ENCODE measurements at regions not wholly inside any gene's neighbourhood (a gene's known extent, or its start where the extent isn't known, plus 50 kb on each side); places are given as distances from the start of the nearest gene placed in this dataset.
"Not testable (repeated sequence)": the region's sequence is repeated elsewhere in the genome, so short reads cannot be mapped to it uniquely, and the experiment has no call there.

DNA sequence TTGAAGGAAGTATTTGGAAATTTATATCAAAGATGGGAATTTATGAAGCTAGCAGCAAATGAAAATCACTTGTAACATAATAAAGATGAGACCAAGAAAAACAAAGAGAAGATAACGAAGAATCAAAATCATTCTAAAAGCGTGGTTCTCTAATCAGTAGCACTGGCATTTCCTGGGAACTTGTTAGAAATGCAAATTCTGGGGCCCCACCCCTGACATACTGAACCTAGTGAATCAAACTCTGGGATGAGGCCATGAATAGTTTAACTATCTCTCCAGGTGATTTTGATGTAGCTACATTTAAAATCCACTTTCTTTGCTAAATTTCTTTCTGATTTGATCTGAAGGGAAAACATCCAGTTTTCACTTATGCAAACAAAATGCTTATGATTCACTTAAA, 1075.6 kb downstream of the HACE1 start:
- DNase-seq (ENCODE audit: low read depth): no peak

DNA sequence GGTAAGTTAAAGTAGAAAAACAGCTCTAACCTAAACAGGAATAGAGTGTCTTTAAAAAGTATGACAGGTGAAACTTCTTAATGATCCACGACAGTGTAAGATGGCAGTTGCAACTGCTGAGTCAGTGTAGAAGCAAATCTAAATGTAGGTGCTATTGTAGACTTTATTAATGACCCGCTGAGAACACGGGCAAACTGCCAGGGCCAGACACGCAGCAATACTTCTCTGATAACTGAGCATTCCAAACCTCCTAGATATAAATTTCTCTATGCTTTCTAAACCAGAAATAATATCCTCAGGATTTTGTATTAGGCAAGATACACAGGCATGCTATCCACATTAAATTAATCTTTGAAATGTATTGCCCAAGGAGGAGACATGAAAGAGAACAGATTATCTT, 1076.4 kb downstream of the HACE1 start:
- no peak for DNase-seq (ENCODE audit: low read depth)
- H3K4me3 ChIP-seq (ENCODE audit: low read depth, low read length): no peak overlapping the region

More for the DNA sequence above, 1075.6 kb downstream of the HACE1 start:
- no peak overlapping the region for H3K4me3 ChIP-seq (ENCODE audit: low read depth, low read length)

DNA sequence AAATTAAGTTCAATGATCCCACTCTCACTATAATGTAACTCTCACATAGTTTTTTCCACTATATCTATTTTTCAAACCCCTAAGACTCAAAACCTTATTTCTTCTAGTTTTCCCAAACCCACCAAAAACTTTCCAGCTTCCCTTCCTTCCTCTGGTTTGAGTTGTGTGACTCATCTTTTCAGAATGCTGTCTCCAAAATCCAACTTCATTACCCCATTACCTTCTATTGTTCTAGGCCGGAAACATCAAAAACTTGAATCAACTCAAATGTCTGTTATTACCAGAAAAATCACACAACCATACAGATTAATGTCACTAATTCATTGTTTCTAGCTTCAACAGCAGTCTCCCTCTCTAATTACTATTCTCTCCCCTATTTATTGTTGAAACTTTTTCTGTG, 1090.3 kb downstream of the HACE1 start:
- no peak for DNase-seq (ENCODE audit: low read depth)
- no peak overlapping the region for H3K4me3 ChIP-seq (ENCODE audit: low read depth, low read length)

DNA sequence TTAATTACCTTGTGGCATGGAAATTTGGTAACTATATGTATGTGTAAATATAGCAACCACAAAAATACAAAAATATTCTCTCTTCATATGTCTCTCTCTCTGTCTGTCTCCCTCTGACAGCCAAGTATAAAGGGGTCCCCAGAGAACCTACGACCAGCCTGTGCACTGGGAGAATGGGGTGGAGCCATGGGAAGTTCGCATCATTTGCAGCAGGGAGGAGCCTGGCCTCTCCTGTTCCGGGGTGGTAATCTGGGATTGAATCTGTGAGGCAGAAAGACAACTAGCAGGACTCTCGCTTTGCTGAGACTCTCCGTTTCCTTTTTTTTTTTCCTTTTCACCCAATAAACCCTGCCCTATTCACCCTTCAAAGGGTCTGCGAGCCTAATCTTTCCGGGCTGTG, 1109.1 kb downstream of the HACE1 start:
- DNase-seq (ENCODE audit: low read depth): no peak
- no peak overlapping the region for H3K4me3 ChIP-seq (ENCODE audit: low read depth, low read length)

DNA sequence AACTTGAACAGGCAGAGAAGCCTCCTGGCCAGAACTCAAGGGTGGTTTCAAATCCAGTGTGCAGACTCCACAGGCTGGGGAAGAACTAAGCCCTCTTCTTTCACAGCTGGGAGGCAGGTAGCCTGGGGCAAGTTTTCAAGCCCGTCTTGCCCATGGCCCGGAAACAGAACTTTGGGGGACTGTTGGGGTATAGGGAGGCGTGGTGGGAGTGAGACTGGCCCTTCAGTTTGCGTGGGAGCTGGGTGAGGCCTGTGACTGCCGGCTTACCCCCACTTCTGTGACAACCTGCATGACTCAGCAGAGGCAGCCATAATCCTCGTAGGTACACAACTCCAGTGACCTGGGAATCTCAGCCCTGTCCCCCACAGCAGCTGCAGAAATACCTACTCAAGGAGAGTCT, 1125.7 kb downstream of the HACE1 start:
- H3K4me3 ChIP-seq (ENCODE audit: low read depth, low read length): no peak overlapping the region
- no peak for DNase-seq (ENCODE audit: low read depth)

DNA sequence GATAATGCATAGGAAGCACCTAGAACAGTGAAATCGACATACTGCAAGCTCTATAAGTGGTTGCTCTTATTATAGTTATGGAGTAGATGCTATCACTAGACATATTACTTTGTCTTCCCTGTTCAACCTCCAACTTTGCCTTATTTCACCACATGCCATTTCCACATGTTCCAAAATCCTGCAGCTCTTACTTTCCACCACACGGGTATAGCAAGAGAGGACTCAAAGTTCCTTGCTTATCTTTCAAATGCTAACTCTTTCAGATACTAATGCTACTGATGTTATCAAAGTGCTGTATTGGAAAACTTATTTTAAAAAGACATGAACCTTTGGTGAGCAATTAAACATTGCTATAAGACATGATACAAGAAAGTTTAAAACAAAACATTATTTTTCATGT, 1130.1 kb downstream of the HACE1 start:
- no peak overlapping the region for H3K4me3 ChIP-seq (ENCODE audit: low read depth, low read length)

DNA sequence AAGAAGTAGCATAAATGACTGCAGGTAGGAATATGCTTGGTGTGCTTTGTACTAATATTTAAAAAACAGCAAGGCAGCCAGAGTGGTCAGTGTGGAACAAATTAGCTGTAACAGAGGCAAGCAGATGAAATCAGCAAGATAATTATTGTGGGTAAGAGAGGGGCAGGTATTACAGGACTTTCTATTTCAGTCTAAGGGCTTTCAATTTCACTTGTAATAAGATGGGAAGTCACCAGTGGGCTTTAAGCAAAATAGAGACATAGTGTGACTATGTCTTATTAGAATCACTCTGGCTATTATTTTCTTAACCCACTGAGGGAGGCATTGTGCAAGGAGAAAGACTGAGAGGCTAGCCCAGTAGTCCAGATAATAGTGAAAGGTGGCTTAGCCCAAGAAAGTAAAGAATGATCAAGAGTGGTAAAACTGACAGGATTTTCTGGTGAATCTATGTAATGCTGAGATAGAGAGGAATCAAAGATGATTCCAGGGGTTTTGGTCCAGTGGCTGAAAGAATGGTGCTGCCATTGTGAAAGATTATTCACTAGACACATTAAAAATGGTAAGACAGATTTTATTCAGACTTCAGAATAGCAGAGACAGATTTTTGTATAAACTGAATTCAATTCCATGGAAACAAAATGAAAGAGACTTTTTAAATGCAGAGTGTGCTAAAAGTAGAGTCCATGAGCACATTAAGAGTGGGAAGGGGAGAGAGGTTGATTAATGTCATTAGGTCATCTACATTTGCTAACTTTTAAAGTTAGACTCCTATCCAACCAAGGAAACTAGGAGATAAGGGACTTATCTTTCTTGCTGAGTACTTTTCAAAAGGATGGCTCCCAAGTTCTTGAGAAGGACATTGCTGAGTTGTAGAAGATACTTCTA, 1136.0 kb downstream of the HACE1 start:
- no peak overlapping the region for H3K4me3 ChIP-seq (ENCODE audit: low read depth, low read length)
- no peak for DNase-seq (ENCODE audit: low read depth)

More for the DNA sequence above, 1130.1 kb downstream of the HACE1 start:
- DNase-seq (ENCODE audit: low read depth): no peak

DNA sequence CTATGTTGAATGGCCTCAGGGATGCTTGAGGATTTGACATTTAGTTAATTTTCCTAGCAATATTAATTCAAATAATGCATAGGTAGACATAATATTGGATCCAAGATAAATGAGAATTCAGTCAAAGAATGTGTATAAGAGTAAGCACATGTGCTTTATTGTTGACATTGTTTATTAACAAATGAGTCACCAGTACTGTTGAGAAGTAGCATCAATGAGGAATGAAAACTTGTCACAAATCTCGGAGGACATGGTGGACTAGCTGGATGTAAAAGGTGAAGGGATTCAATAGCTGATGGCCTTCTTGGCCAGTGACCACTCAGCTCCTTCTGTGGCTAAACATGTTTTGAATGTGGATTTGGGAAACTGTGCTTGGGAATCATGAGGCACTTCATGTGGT, 1137.0 kb downstream of the HACE1 start:
- DNase-seq (ENCODE audit: low read depth): no peak
- no peak overlapping the region for H3K4me3 ChIP-seq (ENCODE audit: low read depth, low read length)

DNA sequence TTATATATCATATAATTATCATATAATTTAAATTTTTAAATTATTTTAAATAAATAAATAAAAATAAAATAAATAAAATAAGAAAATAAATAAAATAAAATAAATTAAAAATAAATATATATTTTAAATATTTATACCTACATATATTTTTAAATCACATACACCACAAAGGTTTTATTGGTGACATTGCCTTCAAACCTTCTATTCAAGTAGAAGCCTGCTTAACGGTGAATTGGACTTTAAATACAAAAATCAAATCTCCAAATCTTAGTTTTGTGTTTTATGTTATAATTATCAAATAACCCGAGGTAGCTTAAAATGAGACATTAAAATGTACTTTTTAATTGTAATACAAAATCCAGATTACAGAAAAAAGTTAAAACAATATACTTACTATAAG, 1137.8 kb downstream of the HACE1 start:
- DNase-seq (ENCODE audit: low read depth): no peak
- H3K4me3 ChIP-seq (ENCODE audit: low read depth, low read length): no peak overlapping the region

DNA sequence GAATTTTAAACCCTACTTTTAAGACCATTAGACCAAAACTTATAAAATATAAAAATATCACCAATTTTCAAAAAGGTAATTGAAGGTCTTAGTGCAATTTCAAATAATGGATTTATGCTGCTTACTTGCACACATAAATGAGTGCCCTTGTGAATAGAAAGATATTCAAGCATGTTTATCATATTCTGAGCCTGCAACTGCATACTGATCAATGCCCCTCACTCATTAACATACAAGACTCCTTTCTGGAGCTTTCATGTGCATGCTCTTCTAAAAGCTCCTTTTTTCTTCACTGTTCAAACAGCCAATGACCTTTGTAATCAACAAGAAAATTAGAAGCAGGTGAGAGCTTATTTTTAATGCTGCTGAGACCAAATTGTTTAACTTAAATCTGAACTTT, 1139.3 kb downstream of the HACE1 start:
- no peak overlapping the region for H3K4me3 ChIP-seq (ENCODE audit: low read depth, low read length)
- DNase-seq (ENCODE audit: low read depth): no peak

DNA sequence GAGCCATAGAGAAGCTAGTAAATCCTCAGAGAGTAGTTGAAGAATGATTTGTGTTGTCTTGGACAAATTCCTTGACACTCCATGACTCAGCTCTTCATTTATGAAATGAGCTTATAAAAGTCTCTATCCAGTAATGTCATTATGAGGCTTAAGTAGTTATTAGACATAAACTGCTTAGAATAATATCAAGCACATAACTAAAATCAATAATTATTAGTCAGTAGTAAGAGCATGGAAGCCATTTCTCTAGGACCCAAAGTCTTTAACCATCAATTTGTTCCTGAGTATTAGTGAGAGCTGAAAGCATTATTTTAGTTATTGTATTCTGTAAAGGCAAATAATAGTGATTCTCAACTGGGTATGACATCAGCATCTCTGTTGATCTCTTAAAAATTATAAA, 1140.2 kb downstream of the HACE1 start:
- no peak overlapping the region for H3K4me3 ChIP-seq (ENCODE audit: low read depth, low read length)
- no peak for DNase-seq (ENCODE audit: low read depth)

DNA sequence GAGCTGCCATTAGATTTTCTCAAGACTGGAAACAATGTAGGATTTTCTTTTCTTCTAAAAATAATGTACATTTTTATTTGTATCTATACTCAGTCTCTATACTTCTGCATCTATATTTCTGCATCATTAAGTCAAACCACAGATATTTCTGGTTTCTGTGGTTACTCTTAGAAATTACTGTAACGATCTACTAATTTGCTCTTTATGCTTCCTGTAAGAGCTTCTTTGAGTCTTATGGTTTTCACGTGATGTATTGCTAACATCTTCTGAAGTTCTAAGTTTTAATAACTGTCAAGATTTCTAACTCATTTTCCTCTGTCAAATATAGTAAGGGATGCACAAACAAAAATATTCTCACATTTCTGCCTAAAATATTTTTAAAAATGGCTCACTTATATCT, 1144.5 kb downstream of the HACE1 start:
- no peak for DNase-seq (ENCODE audit: low read depth)
- no peak overlapping the region for H3K4me3 ChIP-seq (ENCODE audit: low read depth, low read length)

DNA sequence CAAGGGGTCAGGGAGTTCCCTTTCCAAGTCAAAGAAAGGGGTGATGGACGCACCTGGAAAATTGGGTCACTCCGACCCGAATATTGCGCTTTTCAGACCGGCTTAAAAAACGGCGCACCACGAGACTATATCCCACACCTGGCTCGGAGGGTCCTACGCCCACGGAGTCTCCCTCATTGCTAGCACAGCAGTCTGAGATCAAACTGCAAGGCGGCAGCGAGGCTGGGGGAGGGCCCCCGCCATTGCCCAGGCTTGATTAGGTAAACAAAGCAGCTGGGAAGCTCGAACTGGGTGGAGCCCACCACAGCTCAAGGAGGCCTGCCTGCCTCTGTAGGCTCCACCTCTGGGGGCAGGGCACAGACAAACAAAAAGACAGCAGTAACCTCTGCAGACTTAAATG, 1150.5 kb downstream of the HACE1 start:
- not testable (repeated sequence) for DNase-seq (ENCODE audit: low read depth); H3K4me3 ChIP-seq (ENCODE audit: low read depth, low read length)

DNA sequence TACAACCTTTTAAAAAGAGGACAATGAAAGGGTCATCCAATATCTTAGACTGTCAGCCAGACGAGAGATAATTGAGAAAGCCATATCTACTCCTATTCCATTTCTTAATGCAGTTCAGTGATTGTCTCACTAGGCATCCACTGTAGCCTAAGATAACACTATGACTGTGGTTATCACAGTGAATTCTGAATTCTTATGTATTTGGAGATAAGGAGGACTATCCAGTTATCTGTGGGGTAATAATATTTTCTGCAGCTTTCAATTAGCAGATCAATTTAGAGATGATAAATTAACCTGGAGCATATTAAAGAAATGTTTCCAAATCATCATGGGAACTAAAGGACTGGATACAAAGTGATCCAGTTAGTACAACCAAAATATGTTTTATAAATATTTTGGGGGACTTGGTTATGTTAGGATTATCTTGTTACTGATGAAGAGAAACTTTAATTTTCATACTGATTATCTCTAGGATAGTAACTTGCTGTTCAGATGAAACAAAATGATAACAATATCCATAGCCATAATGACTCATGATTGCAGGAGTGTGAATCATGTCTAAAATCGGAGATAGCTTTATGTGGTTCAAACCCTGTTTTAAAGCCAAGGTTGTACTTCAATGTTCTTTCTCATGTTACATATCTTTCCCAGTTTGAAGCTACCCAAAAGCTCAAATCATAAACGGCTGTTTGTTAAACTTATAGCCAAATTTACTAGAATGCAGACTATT, 1152.0 kb downstream of the HACE1 start:
- DNase-seq (ENCODE audit: low read depth): no peak
- no peak overlapping the region for H3K4me3 ChIP-seq (ENCODE audit: low read depth, low read length)

DNA sequence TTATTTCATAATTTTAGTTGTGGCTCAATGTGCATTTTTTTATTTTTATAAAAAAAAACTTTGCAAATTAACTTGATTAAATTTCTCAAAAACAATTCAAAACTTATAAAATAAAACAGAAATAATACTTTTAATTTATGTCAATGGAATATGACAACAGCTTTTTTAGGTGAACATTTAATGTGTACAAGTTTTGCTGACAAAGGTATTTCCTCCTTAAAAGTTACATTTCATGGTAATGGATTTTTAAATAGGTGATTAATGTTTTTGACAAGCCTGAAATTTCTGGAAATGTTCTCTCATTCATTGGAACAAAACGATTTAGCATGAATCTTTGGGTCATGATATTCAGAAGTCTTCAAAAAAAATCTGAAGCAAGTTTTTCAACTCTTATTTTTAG, 1160.0 kb downstream of the HACE1 start:
- DNase-seq (ENCODE audit: low read depth): no peak
- no peak overlapping the region for H3K4me3 ChIP-seq (ENCODE audit: low read depth, low read length)

DNA sequence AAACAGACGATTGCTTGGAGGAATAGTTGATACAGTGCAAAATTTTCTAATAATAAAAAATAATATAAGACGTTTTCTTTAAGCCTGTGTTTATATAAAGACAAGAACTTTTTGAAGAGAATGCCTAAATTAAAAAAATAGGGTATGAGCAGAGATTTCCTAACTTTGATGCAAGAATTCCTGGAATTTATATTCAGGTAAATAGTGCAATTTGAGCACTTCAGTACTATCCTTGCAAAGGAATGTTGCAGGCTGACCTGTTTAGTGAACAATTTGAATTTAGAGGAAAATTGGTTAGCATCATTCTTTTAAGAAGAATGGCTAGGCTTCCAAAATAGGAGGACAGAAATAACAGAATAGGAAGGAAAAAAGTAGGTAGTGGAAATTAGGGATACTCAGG, 1172.3 kb downstream of the HACE1 start:
- H3K4me3 ChIP-seq (ENCODE audit: low read depth, low read length): no peak overlapping the region
- DNase-seq (ENCODE audit: low read depth): no peak

DNA sequence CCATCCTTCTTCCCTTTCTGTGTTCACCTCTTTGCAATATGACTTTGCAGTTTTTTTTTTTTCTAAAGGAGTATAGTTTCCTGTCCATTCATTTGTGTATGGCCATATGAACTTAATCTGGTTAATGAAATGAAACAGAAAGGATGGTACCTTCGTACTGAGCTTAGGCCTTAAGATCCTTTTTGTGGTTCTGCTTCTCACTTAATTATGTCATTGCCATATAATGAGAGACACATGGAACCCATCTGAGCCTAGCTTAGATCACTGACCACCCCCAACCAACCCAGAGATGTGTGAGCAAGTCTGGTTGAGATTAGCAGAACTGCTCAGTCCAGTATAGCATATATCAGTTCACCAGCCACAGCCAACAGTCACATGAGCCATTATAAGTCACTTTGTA, 1179.6 kb downstream of the HACE1 start:
- H3K4me3 ChIP-seq (ENCODE audit: low read depth, low read length): no peak overlapping the region
- no peak for DNase-seq (ENCODE audit: low read depth)

DNA sequence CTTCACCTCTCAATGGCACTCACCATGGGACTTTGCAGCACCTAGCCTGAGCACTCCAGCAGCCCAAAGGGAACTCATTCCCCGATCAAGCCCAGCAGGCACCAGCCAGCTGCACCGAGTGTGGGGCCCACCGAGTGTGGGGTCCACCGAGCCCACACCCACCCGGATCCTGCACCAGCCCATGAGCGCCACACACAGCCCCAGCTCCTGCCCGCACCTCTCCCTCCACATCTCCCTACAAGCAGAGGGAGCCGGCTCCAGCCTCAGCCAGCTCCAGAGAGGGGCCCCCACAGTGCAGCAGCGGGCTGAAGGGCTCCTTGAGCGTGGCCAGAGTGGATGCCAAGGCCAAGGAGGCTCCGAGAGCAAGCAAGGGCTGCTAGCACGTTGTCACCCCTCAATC, 1182.4 kb downstream of the HACE1 start:
- H3K4me3 ChIP-seq (ENCODE audit: low read depth, low read length): no peak overlapping the region
- no peak for DNase-seq (ENCODE audit: low read depth)

DNA sequence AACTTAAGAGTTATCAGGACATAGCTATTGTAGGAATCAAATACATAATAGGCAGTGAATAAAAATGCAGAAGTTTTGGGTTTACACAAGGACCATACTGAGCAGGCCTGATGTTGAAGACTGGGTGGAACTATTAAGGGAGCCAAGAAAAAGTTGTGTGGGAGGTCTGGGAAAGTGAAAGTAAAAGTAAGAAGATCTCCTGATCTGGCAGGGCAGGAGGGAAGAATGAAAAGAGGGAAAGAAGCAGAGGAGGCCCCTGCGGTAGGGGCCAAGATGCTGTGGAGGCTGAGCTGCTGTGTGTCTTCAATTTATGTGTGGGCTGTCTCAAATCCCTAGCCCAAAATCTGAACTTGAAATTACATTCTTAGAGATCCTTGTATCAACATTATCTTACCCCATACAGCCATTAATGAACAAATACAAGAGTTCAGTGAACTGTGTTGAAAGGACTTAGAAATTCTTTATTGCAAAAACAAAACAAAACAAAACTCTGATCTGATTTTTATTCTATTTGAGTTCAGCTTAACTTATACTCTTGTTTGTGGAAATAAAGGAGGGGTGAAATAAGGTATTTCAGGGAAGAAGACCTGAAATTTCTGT, 1183.8 kb downstream of the HACE1 start:
- no peak overlapping the region for H3K4me3 ChIP-seq (ENCODE audit: low read depth, low read length)
- DNase-seq (ENCODE audit: low read depth): no peak

DNA sequence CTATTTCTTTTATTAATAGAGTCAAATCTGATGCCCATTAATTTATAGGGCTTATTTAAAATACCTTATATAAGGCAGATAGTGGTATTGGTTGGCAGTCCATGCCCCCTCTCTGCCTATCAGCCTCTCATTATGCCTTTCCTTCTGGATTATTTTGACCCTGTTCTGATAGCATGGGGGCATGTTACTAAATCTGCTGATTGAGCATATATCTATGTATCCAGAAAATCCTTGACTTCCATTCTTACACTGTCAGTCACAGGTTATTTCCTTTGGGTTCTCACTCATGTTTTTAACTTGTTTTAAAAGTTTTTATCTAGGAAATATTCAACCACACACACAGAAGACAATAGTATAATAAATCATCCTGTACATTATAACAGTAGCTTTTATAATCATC, 1184.9 kb downstream of the HACE1 start:
- no peak overlapping the region for H3K4me3 ChIP-seq (ENCODE audit: low read depth, low read length)
- no peak for DNase-seq (ENCODE audit: low read depth)

DNA sequence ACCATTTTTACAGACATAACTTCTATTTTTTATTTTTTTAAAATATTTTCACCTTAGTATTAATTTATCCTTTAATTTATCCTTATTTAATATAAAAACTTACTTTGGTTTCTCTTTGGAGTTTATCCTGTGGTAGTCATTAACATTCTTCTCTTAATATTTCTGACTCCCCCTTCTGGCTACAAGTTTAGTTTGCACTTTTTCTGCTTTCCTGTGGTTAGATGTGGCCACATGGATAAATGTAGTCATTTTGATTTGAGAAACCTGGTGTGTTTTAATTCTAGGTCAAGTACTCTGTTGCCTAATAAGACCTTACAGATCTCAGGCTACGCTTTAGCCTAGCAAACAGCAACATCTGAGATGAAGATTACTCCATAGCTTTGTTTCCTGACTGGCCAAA, 1187.5 kb downstream of the HACE1 start:
- DNase-seq (ENCODE audit: low read depth): no peak
- no peak overlapping the region for H3K4me3 ChIP-seq (ENCODE audit: low read depth, low read length)

Data from skeletal muscle cell (primary cell).